ENCODE measurements at regions not wholly inside any gene's neighbourhood (a gene's known extent, or its start where the extent isn't known, plus 50 kb on each side); places are given as distances from the start of the nearest gene placed in this dataset.

DNA sequence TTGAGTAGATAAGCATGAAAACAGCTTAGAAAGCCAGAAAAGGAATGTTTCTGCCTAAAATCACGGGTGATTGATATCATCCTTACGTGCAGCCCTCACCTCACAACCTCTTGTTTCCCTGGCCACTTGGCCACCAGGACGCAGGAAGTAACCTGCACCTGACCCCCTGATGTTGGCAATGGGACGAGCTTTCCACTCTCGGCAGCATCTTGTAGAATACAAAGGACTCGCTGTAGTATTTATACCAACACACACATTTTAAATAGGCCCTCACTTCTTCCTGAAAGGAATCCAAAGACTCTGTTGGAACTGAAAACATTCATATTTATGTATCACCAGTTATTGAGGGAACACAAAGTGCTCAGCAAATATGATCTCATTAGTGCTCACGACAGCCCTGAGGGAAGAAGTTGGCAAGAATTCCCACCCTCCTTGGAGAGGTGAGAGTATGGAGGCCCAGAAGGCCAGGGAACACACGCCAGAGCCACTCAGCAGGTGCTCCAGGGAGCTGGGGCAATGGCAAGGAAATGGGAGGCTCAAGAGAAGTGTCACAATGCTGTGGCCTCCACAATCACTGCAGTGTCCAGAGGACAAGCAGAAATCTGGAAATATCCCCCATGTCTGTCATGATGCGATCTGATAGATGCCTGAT, 103.3 kb upstream of the KIT start:
- Histone ChIP-seq H2AK5ac (ENCODE audit: low read depth, low read length) (0 out of 2 replicates have a peak overlapping the region, but pooled peaks have one; percentile 20), H2BK15ac (ENCODE audit: low read depth, low read length) (no peak overlapping the region; the same call in 2 of the 3 replicates), H3K79me1 (ENCODE audit: low read depth in 1 of 2, low read length in 2 of 2) (no peaks in the 10 kb centered on the region), H4K91ac (ENCODE audit: insufficient read depth, low read depth, low read length) (no peak overlapping the region), H3K36me3 (ENCODE audit: control insufficient read depth, insufficient read depth, low read length) (no peaks in the 10 kb centered on the region), H2BK5ac (ENCODE audit: low read depth, low read length, poor library complexity, severe bottlenecking) (no peak overlapping the region), H3K4ac (ENCODE audit: low read depth, low read length) (no peak overlapping the region), H3K18ac (ENCODE audit: low read depth, low read length) (no peak overlapping the region), H3K23ac (ENCODE audit: low read depth, low read length) (no peak overlapping the region), H3K9me1 (ENCODE audit: insufficient read depth, low read length) (peaks cover 4% of the 10 kb centered on the region; the same call in 1 of the 2 replicates), H2AK9ac (replicated peaks; ENCODE audit: low read depth, low read length, poor library complexity) (no peak overlapping the region), H2AFZ (replicated peaks; ENCODE audit: low read length, poor library complexity) (peak overlapping the region; percentile 27), H2BK120ac (ENCODE audit: low read depth, low read length) (no peak overlapping the region), H3K4me2 (ENCODE audit: low read depth, low read length) (no peak overlapping the region), H4K5ac (ENCODE audit: low read depth, low read length) (no peak overlapping the region), H4K8ac (ENCODE audit: low read depth in 2 of 2, low read length in 2 of 2) (no peak overlapping the region), H3K4me1 (ENCODE audit: control insufficient read depth, insufficient read depth, low read length) (peaks cover 5% of the 10 kb centered on the region; the same call in 1 of the 2 replicates), H3K4me3 (ENCODE audit: insufficient read depth, low read depth, low read length) (no peak overlapping the region), H2BK20ac (ENCODE audit: low read depth, low read length) (no peak overlapping the region), H3K56ac (ENCODE audit: extremely low read depth, insufficient read depth, low read length) (no peak overlapping the region), H3K27me3 (ENCODE audit: control insufficient read depth, insufficient read depth, low read length) (no peaks in the 10 kb centered on the region), H3K27ac (ENCODE audit: insufficient read depth, low read length) (no peak overlapping the region), H4K20me1 (ENCODE audit: insufficient read depth, low read length) (no peaks in the 10 kb centered on the region), H3K9ac (ENCODE audit: low read depth, low read length) (no peak overlapping the region), H3K9me3 (ENCODE audit: control insufficient read depth, insufficient read depth, low read length) (no peaks in the 10 kb centered on the region), H3K14ac (replicated peaks; ENCODE audit: low read depth, low read length) (no peak overlapping the region)
- intact Hi-C loops (cut with micrococcal nuclease): no loop called here
- ChIA-PET POLR2A (ENCODE audit: unreplicated experiment) (no interaction called here), CTCF (no interaction called here)
- DNase-seq (no peak), ATAC-seq (ENCODE audit: low read depth) (no peak)
- 81% methylated on average over 3 of the region's 9 CpGs; no CpG with 5 or more reads in 1 of the 2 experiments for WGBS, 2 experiments (ENCODE audit: extremely low coverage in 2 of 2, insufficient read length in 1 of 2)
- in situ Hi-C loops (cut with MboI; ENCODE audit: low sequenced_read_pairs): no loop called here
- dilution Hi-C loops (cut with HindIII; ENCODE audit: low sequenced_read_pairs, unreplicated experiment): no loop called here
- TF ChIP-seq NFE2L2 (IDR thresholded peaks at IDR 0.05; ENCODE audit: low read depth, low read length) (no peak), MXI1 (IDR thresholded peaks at IDR 0.05; ENCODE audit: borderline replicate concordance, low read depth, low read length) (no peak), FOS (IDR thresholded peaks at IDR 0.05; ENCODE audit: low read depth, low read length) (no peak), RAD21 (IDR thresholded peaks at IDR 0.05; ENCODE audit: low read length) (no peak), BHLHE40 (IDR thresholded peaks at IDR 0.05; ENCODE audit: low read depth, low read length) (no peak), MAFK (IDR thresholded peaks at IDR 0.05; ENCODE audit: low read depth, low read length) (no peak), CEBPB (IDR thresholded peaks at IDR 0.05; ENCODE audit: low read depth, low read length) (no peak), SMC3 (IDR thresholded peaks at IDR 0.05; ENCODE audit: low read depth, low read length) (no peak), RCOR1 (IDR thresholded peaks at IDR 0.05; ENCODE audit: insufficient replicate concordance, low read length) (no peak), RFX5 (IDR thresholded peaks at IDR 0.05; ENCODE audit: low read depth, low read length) (no peak), CHD1 (IDR thresholded peaks at IDR 0.05; ENCODE audit: low read depth, low read length) (no peak), POLR2A (IDR thresholded peaks at IDR 0.05; ENCODE audit: low read depth, low read length) (no peak), MAZ (IDR thresholded peaks at IDR 0.05; ENCODE audit: borderline replicate concordance, low read depth, low read length) (no peak)
- TF ChIP-seq, protein P1, sequence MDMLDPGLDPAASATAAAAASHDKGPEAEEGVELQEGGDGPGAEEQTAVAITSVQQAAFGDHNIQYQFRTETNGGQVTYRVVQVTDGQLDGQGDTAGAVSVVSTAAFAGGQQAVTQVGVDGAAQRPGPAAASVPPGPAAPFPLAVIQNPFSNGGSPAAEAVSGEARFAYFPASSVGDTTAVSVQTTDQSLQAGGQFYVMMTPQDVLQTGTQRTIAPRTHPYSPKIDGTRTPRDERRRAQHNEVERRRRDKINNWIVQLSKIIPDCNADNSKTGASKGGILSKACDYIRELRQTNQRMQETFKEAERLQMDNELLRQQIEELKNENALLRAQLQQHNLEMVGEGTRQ (IDR thresholded peaks at IDR 0.05; ENCODE audit: low read depth, low read length): no peak
- TF ChIP-seq, protein P2, sequence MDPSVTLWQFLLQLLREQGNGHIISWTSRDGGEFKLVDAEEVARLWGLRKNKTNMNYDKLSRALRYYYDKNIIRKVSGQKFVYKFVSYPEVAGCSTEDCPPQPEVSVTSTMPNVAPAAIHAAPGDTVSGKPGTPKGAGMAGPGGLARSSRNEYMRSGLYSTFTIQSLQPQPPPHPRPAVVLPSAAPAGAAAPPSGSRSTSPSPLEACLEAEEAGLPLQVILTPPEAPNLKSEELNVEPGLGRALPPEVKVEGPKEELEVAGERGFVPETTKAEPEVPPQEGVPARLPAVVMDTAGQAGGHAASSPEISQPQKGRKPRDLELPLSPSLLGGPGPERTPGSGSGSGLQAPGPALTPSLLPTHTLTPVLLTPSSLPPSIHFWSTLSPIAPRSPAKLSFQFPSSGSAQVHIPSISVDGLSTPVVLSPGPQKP (IDR thresholded peaks at IDR 0.05; ENCODE audit: borderline replicate concordance, low read depth, low read length): no peak
- TF ChIP-seq, protein P3, sequence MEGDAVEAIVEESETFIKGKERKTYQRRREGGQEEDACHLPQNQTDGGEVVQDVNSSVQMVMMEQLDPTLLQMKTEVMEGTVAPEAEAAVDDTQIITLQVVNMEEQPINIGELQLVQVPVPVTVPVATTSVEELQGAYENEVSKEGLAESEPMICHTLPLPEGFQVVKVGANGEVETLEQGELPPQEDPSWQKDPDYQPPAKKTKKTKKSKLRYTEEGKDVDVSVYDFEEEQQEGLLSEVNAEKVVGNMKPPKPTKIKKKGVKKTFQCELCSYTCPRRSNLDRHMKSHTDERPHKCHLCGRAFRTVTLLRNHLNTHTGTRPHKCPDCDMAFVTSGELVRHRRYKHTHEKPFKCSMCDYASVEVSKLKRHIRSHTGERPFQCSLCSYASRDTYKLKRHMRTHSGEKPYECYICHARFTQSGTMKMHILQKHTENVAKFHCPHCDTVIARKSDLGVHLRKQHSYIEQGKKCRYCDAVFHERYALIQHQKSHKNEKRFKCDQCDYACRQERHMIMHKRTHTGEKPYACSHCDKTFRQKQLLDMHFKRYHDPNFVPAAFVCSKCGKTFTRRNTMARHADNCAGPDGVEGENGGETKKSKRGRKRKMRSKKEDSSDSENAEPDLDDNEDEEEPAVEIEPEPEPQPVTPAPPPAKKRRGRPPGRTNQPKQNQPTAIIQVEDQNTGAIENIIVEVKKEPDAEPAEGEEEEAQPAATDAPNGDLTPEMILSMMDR (conservative IDR thresholded peaks at IDR 0.05; ENCODE audit: low read depth, low read length): no peak
- no TSS peak for BruUV-seq (replicated peaks)

Data from IMR-90 (cell line).